ENCODE measurements at regions not wholly inside any gene's neighbourhood (a gene's known extent, or its start where the extent isn't known, plus 50 kb on each side); places are given as distances from the start of the nearest gene placed in this dataset.

GRCh38 chr4:114273238-114273637 lies 293.8 kb upstream of the ARSJ start:
- no peak for DNase-seq (ENCODE audit: low read depth)
- no peak overlapping the region for H3K4me3 ChIP-seq (ENCODE audit: control insufficient read depth, low read depth, low read length)
- TF ChIP-seq, protein P1, sequence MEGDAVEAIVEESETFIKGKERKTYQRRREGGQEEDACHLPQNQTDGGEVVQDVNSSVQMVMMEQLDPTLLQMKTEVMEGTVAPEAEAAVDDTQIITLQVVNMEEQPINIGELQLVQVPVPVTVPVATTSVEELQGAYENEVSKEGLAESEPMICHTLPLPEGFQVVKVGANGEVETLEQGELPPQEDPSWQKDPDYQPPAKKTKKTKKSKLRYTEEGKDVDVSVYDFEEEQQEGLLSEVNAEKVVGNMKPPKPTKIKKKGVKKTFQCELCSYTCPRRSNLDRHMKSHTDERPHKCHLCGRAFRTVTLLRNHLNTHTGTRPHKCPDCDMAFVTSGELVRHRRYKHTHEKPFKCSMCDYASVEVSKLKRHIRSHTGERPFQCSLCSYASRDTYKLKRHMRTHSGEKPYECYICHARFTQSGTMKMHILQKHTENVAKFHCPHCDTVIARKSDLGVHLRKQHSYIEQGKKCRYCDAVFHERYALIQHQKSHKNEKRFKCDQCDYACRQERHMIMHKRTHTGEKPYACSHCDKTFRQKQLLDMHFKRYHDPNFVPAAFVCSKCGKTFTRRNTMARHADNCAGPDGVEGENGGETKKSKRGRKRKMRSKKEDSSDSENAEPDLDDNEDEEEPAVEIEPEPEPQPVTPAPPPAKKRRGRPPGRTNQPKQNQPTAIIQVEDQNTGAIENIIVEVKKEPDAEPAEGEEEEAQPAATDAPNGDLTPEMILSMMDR (IDR thresholded peaks at IDR 0.05; ENCODE audit: control insufficient read depth, insufficient read depth, low read depth, low read length, missing control alignments): no peak

DNA sequence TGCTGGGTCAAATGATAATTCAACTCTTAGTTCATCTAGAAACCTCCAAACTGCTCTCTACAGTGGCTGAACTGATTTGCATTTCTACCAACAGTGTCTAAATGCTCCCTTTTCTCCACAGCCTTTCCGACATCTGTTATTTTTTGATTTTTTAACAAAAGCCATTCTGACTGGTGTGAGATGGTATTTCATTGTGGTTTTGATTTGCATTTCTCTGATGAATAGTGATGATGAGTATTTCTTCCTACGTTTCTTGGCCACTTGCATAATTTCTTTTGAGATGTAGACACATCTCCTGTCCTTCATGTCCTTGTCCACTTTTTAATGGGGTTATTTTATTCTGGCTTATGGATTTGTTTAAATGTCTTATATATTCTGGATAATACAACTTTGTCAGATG lies 298.2 kb upstream of the ARSJ start:
- H3K4me3 ChIP-seq (ENCODE audit: control insufficient read depth, low read depth, low read length): no peak overlapping the region
- TF ChIP-seq, protein P1 (IDR thresholded peaks at IDR 0.05; ENCODE audit: control insufficient read depth, insufficient read depth, low read depth, low read length, missing control alignments): no peak
- DNase-seq (ENCODE audit: low read depth): peak; percentile 29

DNA sequence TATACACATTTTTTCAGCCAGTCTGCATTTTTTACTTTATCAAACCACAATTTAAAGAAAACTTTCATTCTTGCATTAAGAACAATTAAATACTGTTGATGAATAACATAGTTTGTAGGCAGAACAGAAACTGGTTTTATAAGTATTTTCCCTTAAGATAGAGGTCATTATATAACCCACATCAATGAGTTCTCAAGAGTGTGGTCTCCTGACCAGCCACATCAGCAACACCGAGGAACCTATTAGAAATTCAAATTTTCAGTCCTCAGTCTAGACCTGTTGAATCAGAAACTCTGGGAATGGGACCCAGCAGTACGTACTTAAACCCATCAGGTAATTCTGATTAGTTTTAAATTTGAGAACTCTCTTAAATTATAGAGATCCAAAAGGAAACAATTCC lies 299.6 kb upstream of the ARSJ start:
- DNase-seq (ENCODE audit: low read depth): no peak
- H3K4me3 ChIP-seq (ENCODE audit: control insufficient read depth, low read depth, low read length): no peak overlapping the region
- TF ChIP-seq, protein P1 (IDR thresholded peaks at IDR 0.05; ENCODE audit: control insufficient read depth, insufficient read depth, low read depth, low read length, missing control alignments): no peak

- DNase-seq (ENCODE audit: low read depth): no peak
- TF ChIP-seq, protein P1 (IDR thresholded peaks at IDR 0.05; ENCODE audit: control insufficient read depth, insufficient read depth, low read depth, low read length, missing control alignments): no peak
- H3K4me3 ChIP-seq (ENCODE audit: control insufficient read depth, low read depth, low read length): no peak overlapping the region
These were observed 300.3 kb upstream of the ARSJ start for GRCh38 chr4:114279711-114280110.

DNA sequence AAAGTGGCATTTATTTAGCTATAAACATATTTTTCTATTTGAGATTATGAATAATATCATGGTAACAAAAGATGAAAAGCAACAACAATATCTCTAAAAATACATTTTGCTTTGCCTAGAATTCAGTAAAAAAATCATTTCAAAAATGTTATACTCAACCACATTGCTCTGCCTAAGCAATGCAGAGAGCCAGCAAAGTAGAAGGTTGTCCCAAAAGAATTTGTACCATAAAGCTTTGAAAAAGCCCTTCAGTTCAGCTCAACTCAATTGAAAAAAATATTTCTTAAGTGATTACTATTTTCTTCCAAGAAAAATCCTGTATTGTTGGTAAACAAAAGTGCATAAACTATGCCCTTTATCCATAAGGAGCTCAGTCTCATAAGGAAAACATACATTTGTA lies 301.2 kb upstream of the ARSJ start:
- no peak for DNase-seq (ENCODE audit: low read depth)
- TF ChIP-seq, protein P1 (IDR thresholded peaks at IDR 0.05; ENCODE audit: control insufficient read depth, insufficient read depth, low read depth, low read length, missing control alignments): no peak

DNA sequence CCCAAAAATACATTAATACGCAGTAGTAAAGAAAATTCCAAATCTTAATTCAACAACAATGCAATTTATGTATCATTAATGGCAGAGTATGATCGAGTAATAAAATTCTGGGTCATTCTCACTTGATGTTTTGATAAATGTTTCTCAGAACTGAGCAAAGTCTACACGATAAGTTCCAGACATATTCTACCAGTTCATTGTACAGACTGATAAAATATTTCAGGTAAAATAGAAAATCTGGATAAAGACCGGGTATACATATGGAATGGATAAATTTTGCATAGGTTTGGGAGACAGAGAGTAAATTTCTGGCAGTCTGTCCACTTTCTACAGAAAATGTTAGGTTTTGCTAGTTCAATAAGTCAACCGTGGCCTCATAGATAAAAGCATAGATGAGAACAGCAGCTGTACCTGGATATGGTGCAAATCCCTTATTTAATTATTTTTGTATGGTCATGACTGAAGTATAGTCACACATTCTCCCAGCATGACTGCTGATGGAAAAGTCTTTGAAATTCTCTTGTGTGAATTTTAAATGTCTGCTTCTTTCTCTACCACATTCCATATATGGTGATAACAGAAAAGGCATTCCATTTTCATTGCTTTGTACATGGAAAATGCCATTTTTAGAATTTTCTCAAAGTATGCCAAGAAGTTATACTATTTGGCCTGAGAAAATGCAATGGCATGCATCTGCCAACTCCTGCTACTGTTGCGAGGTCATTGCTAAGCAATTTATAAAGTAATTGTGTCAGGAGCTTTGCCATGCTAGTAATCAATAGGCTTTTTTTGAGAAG lies 301.9 kb upstream of the ARSJ start:
- peak; percentile 57 for DNase-seq (ENCODE audit: low read depth)
- no peak overlapping the region for H3K4me3 ChIP-seq (ENCODE audit: control insufficient read depth, low read depth, low read length)
- TF ChIP-seq, protein P1 (IDR thresholded peaks at IDR 0.05; ENCODE audit: control insufficient read depth, insufficient read depth, low read depth, low read length, missing control alignments): no peak

More for the DNA sequence above, 301.2 kb upstream of the ARSJ start:
- H3K4me3 ChIP-seq (ENCODE audit: control insufficient read depth, low read depth, low read length): no peak overlapping the region

Measured in AG09309 (cell line).